H9 (cell line): ENCODE measurements at regions not wholly inside any gene's neighbourhood (a gene's known extent, or its start where the extent isn't known, plus 50 kb on each side); places are given as distances from the start of the nearest gene placed in this dataset.

ENCODE experiments used
- DNase-seq: peaks from one replicate; pipeline ENCODE4 v3.0.0-alpha.2; 2017
- H2AFZ ChIP-seq: one replicate; pipeline ENCODE4 v1.6.1; 2013; ENCODE audit warnings: mild to moderate bottlenecking, low read length, control low read depth, moderate library complexity
- H2AK5ac ChIP-seq: 2 replicates; pipeline ENCODE4 v1.6.1; 2013; ENCODE audit warnings: low read length, control low read depth, mixed read lengths; ENCODE audit not compliant: insufficient read length
- H2BK120ac ChIP-seq: one replicate; pipeline ENCODE4 v1.6.1; 2013; ENCODE audit warnings: low read depth, mild to moderate bottlenecking, low read length, control low read depth, inconsistent platforms; ENCODE audit not compliant: poor library complexity, severe bottlenecking
- H2BK12ac ChIP-seq: 2 replicates; pipeline ENCODE4 v1.6.1; 2013; ENCODE audit warnings: low read length, control low read depth, mixed read lengths, low read depth; ENCODE audit not compliant: insufficient read length
- H2BK15ac ChIP-seq: 2 replicates; pipeline ENCODE4 v1.6.1; 2013; ENCODE audit warnings: low read depth, low read length, control low read depth
- H2BK20ac ChIP-seq: one replicate; pipeline ENCODE4 v1.6.1; 2013; ENCODE audit warnings: low read depth, mild to moderate bottlenecking, low read length, control low read depth, inconsistent platforms; ENCODE audit not compliant: poor library complexity, severe bottlenecking
- H2BK5ac ChIP-seq: 2 replicates; pipeline ENCODE4 v1.6.1; 2013; ENCODE audit warnings: low read length, control low read depth, mixed read lengths; ENCODE audit not compliant: insufficient read length
- H3K14ac ChIP-seq: 2 replicates; pipeline ENCODE4 v1.6.1; 2013; ENCODE audit warnings: low read length, control low read depth; ENCODE audit not compliant: insufficient read depth
- H3K18ac ChIP-seq: 2 replicates; pipeline ENCODE4 v1.6.1; 2013; ENCODE audit warnings: low read depth, mild to moderate bottlenecking, mixed read lengths, low read length, control low read depth; ENCODE audit not compliant: insufficient read length
- H3K23ac ChIP-seq: 2 replicates; pipeline ENCODE4 v1.6.1; 2013; ENCODE audit warnings: low read length, control low read depth, mixed read lengths, low read depth; ENCODE audit not compliant: insufficient read length
- H3K23me2 ChIP-seq: 2 replicates; pipeline ENCODE4 v1.6.1; 2013; ENCODE audit warnings: low read depth, mild to moderate bottlenecking, mixed read lengths, low read length, control low read depth; ENCODE audit not compliant: insufficient read length, poor library complexity, severe bottlenecking
- H3K27ac ChIP-seq: 2 replicates; pipeline ENCODE4 v1.5.1; 2013; ENCODE audit warnings: low read length, control low read depth, mixed read lengths, low read depth; ENCODE audit not compliant: insufficient read length
- H3K27me3 ChIP-seq: 2 replicates; pipeline ENCODE4 v1.6.1; 2013; ENCODE audit warnings: low read length, control low read depth, inconsistent platforms; ENCODE audit not compliant: insufficient read depth
- H3K4ac ChIP-seq: 2 replicates; pipeline ENCODE4 v1.6.1; 2013; ENCODE audit warnings: low read depth, mild to moderate bottlenecking, control low read depth, inconsistent platforms, low read length, moderate library complexity
- H3K4me1 ChIP-seq: 2 replicates; pipeline ENCODE4 v1.6.1; 2013; ENCODE audit warnings: low read length, control low read depth, inconsistent platforms; ENCODE audit not compliant: insufficient read depth
- H3K4me2 ChIP-seq: 2 replicates; pipeline ENCODE4 v1.6.1; 2013; ENCODE audit warnings: low read length, control low read depth, mixed read lengths; ENCODE audit not compliant: insufficient read length, insufficient read depth
- H3K56ac ChIP-seq: 2 replicates; pipeline ENCODE4 v1.6.1; 2013; ENCODE audit warnings: low read depth, mild to moderate bottlenecking, mixed read lengths, low read length, control low read depth; ENCODE audit not compliant: insufficient read length
- H3K79me1 ChIP-seq: 2 replicates; pipeline ENCODE4 v1.6.1; 2013; ENCODE audit warnings: low read depth, mild to moderate bottlenecking, moderate library complexity, low read length, control low read depth, inconsistent platforms; ENCODE audit not compliant: insufficient read depth, poor library complexity, severe bottlenecking
- H3K79me2 ChIP-seq: 2 replicates; pipeline ENCODE4 v1.6.1; 2013; ENCODE audit warnings: low read length, control low read depth, inconsistent platforms; ENCODE audit not compliant: insufficient read depth
- H3K9ac ChIP-seq: 2 replicates; pipeline ENCODE4 v1.6.1; 2013; ENCODE audit warnings: low read length, control low read depth, mixed read lengths; ENCODE audit not compliant: insufficient read length; ENCODE audit errors: extremely low read depth
- H3K9me3 ChIP-seq: one replicate; pipeline ENCODE4 v1.6.1; 2013; ENCODE audit warnings: low read depth, low read length, inconsistent platforms; ENCODE audit not compliant: control insufficient read depth
- H3T11ph ChIP-seq: one replicate; pipeline ENCODE4 v1.6.1; 2013; ENCODE audit warnings: mild to moderate bottlenecking, low read length, control low read depth, inconsistent platforms
- H4K20me1 ChIP-seq: one replicate; pipeline ENCODE4 v1.6.1; 2013; ENCODE audit not compliant: control insufficient read depth, insufficient read length, insufficient read depth
- H4K5ac ChIP-seq: 2 replicates; pipeline ENCODE4 v1.6.1; 2013; ENCODE audit warnings: low read depth, mild to moderate bottlenecking, mixed read lengths, low read length, control low read depth; ENCODE audit not compliant: insufficient read length
- H4K8ac ChIP-seq: replicated peaks from 2 replicates; pipeline ENCODE4 v1.6.1; 2013; ENCODE audit warnings: low read length, control low read depth, mixed read lengths, low read depth; ENCODE audit not compliant: insufficient read length
- H4K91ac ChIP-seq: 2 replicates; pipeline ENCODE4 v1.6.1; 2013; ENCODE audit warnings: low read depth, mild to moderate bottlenecking, moderate library complexity, mixed read lengths, low read length, control low read depth; ENCODE audit not compliant: insufficient read length
- H3K27ac Mint-ChIP-seq, 3 experiments: 2 replicates in 2 of 3; 3 replicates in 1 of 3; pipeline ENCODE4 v1.8.0; 2020 to 2021; ENCODE audit warnings: mixed read lengths in 3 of 3, mild to moderate bottlenecking in 1 of 3, moderate library complexity in 1 of 3
- H3K27me3 Mint-ChIP-seq: 2 replicates; pipeline ENCODE4 v1.8.0; 2021; ENCODE audit warnings: low read depth, mild to moderate bottlenecking, moderate library complexity, mixed read lengths
- H3K36me3 Mint-ChIP-seq, 3 experiments: 2 replicates in 2 of 3; 3 replicates in 1 of 3; pipeline ENCODE4 v1.8.0; 2020 to 2021; ENCODE audit warnings: low read depth in 3 of 3, mixed read lengths in 3 of 3; ENCODE audit not compliant: insufficient read depth in 1 of 3
- H3K4me1 Mint-ChIP-seq, 2 experiments: 2 replicates each; pipeline ENCODE4 v1.8.0; 2020; ENCODE audit warnings: mixed read lengths in 2 of 2
- H3K4me3 Mint-ChIP-seq, 2 experiments: 2 replicates in 1 of 2; 3 replicates in 1 of 2; pipeline ENCODE4 v1.8.0; 2020 to 2021; ENCODE audit warnings: mild to moderate bottlenecking in 2 of 2, mixed read lengths in 2 of 2, moderate library complexity in 1 of 2
- H3K9me3 Mint-ChIP-seq, 2 experiments: 2 replicates in 1 of 2; 3 replicates in 1 of 2; pipeline ENCODE4 v1.8.0; 2020; ENCODE audit warnings: mild to moderate bottlenecking in 2 of 2, mixed read lengths in 2 of 2, moderate library complexity in 1 of 2
- WGBS: extraction: QIAGEN DNeasy Blood & Tissue Kit; methylation state at CpG from one replicate; pipeline ENCODE4 v1.1.7; 2013; ENCODE audit warnings: missing lambda C conversion rate, low lambda C conversion rate, mixed read lengths; ENCODE audit not compliant: insufficient read length; ENCODE audit errors: extremely low coverage; 5-methylcytosine and 5-hydroxymethylcytosine counted together
- TF ChIP-seq, protein P1 (sequence below): fragments of 200-600 bp; sonication (generic); conservative IDR thresholded peaks from 3 replicates; pipeline ENCODE4 v1.8.0; 2021; ENCODE audit warnings: antibody characterized with exemption, mild to moderate bottlenecking

GRCh38 chr9:111107141-111107540 lies 68.9 kb upstream of the LPAR1 start:
- Histone ChIP-seq H4K91ac (no peak overlapping the region), H3K79me2 (no peaks in the 10 kb centered on the region), H2BK15ac (no peak overlapping the region), H2BK12ac (no peak overlapping the region), H3K4me1 (no peaks in the 10 kb centered on the region), H3K4ac (no peak overlapping the region), H4K20me1 (no peaks in the 10 kb centered on the region), H3K27ac (no peak overlapping the region), H3T11ph (no peak overlapping the region), H3K18ac (no peak overlapping the region), H4K8ac (no peak overlapping the region), H4K5ac (no peak overlapping the region), H3K4me2 (no peak overlapping the region), H3K27me3 (no peaks in the 10 kb centered on the region), H3K56ac (no peak overlapping the region), H2BK20ac (no peak overlapping the region), H2AFZ (no peak overlapping the region), H3K23me2 (no peaks in the 10 kb centered on the region), H2BK120ac (no peak overlapping the region), H3K14ac (no peak overlapping the region), H2AK5ac (no peak overlapping the region), H2BK5ac (no peak overlapping the region), H3K23ac (no peak overlapping the region), H3K9ac (no peak overlapping the region), H3K79me1 (no peaks in the 10 kb centered on the region), H3K9me3 (no peaks in the 10 kb centered on the region)
- Mint-ChIP-seq H3K27ac (no peak overlapping the region), H3K36me3 (no peaks in the 10 kb centered on the region; a peak in 1 of 7 replicates), H3K27me3 (peaks cover 5% of the 10 kb centered on the region; the same call in 1 of the 2 replicates), H3K4me1 (peaks cover 11 to 14% of the 10 kb centered on the region in 2 experiments), H3K4me3 (no peak overlapping the region), H3K9me3 (no peaks in the 10 kb centered on the region)
- no CpG with 5 or more reads among the region's 9 CpGs for WGBS
- TF ChIP-seq, protein P1, sequence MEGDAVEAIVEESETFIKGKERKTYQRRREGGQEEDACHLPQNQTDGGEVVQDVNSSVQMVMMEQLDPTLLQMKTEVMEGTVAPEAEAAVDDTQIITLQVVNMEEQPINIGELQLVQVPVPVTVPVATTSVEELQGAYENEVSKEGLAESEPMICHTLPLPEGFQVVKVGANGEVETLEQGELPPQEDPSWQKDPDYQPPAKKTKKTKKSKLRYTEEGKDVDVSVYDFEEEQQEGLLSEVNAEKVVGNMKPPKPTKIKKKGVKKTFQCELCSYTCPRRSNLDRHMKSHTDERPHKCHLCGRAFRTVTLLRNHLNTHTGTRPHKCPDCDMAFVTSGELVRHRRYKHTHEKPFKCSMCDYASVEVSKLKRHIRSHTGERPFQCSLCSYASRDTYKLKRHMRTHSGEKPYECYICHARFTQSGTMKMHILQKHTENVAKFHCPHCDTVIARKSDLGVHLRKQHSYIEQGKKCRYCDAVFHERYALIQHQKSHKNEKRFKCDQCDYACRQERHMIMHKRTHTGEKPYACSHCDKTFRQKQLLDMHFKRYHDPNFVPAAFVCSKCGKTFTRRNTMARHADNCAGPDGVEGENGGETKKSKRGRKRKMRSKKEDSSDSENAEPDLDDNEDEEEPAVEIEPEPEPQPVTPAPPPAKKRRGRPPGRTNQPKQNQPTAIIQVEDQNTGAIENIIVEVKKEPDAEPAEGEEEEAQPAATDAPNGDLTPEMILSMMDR: no peak
- DNase-seq: no peak
